Ishikawa (cell line): ENCODE measurements at regions not wholly inside any gene's neighbourhood (a gene's known extent, or its start where the extent isn't known, plus 50 kb on each side); places are given as distances from the start of the nearest gene placed in this dataset.

Experiments used
- CEBPB ChIP-seq: IDR thresholded peaks from 2 replicates; pipeline ENCODE4 v1.6.1; 2012
- CREB1 ChIP-seq: IDR thresholded peaks from 2 replicates; pipeline ENCODE4 v1.6.1; 2012; ENCODE audit warnings: low read depth
- EGR1 ChIP-seq: IDR thresholded peaks from 2 replicates; pipeline ENCODE4 v1.6.1; 2012
- EP300 ChIP-seq: IDR thresholded peaks from 2 replicates; pipeline ENCODE4 v1.6.1; 2012; ENCODE audit warnings: borderline replicate concordance
- FOXM1 ChIP-seq: IDR thresholded peaks from 2 replicates; pipeline ENCODE4 v1.6.1; 2012; ENCODE audit warnings: low read depth, borderline replicate concordance
- MAX ChIP-seq: IDR thresholded peaks from 2 replicates; pipeline ENCODE4 v1.6.1; 2012
- NFIC ChIP-seq: IDR thresholded peaks from 2 replicates; pipeline ENCODE4 v1.6.1; 2012
- RAD21 ChIP-seq: IDR thresholded peaks from 2 replicates; pipeline ENCODE4 v1.6.1; 2012; ENCODE audit warnings: low read depth
- REST ChIP-seq: IDR thresholded peaks from 2 replicates; pipeline ENCODE4 v1.6.1; 2012; ENCODE audit warnings: low read depth, mild to moderate bottlenecking
- TAF1 ChIP-seq: IDR thresholded peaks from 2 replicates; pipeline ENCODE4 v1.6.1; 2012; ENCODE audit warnings: low read depth, mild to moderate bottlenecking
- TCF12 ChIP-seq: IDR thresholded peaks from 2 replicates; pipeline ENCODE4 v1.6.1; 2012; ENCODE audit warnings: low read depth
- TEAD4 ChIP-seq: IDR thresholded peaks from 2 replicates; pipeline ENCODE4 v1.6.1; 2012
- USF1 ChIP-seq: IDR thresholded peaks from 2 replicates; pipeline ENCODE4 v1.6.1; 2012
- YY1 ChIP-seq: IDR thresholded peaks from 2 replicates; pipeline ENCODE4 v1.6.1; 2012; ENCODE audit warnings: low read depth
- ZBTB7A ChIP-seq: IDR thresholded peaks from 2 replicates; pipeline ENCODE4 v1.6.1; 2012; ENCODE audit warnings: low read depth

GRCh38 chr2:209358992-209359391, 64.9 kb upstream of the MAP2 start:
- TF ChIP-seq TAF1, result no peak
- no peak for TF ChIP-seq ZBTB7A
- TF ChIP-seq FOXM1, result no peak
- no peak for TF ChIP-seq NFIC
- TF ChIP-seq CEBPB, result no peak
- TF ChIP-seq CREB1, result no peak
- no peak for TF ChIP-seq REST

GRCh38 chr2:209367075-209367747, 56.6 kb upstream of the MAP2 start:
- no peak for TF ChIP-seq CEBPB
- 0 out of 2 replicates have a peak, but pooled peaks have one; percentile 1 for TF ChIP-seq FOXM1

- no peak for TF ChIP-seq EP300
- TF ChIP-seq EGR1, result no peak
- no peak for TF ChIP-seq CEBPB
- no peak for TF ChIP-seq CREB1
- TF ChIP-seq NFIC, result no peak
- TF ChIP-seq USF1, result no peak
- TF ChIP-seq ZBTB7A, result no peak
- TF ChIP-seq TEAD4, result peak; percentile 64
These were observed 55.4 kb upstream of the MAP2 start for GRCh38 chr2:209368406-209368805.

GRCh38 chr2:209368914-209369313, 54.9 kb upstream of the MAP2 start:
- TF ChIP-seq YY1 (0 out of 2 replicates have a peak, but pooled peaks have one; percentile 41), CEBPB (0 out of 2 replicates have a peak, but pooled peaks have one; percentile 20), MAX (peak; percentile 60), ZBTB7A (no peak), TCF12 (peak; percentile 81), RAD21 (no peak; the same call in 1 of the 2 replicates), TAF1 (no peak), REST (no peak), EGR1 (no peak), NFIC (peak; percentile 89), CREB1 (peak; percentile 31; the same call in 1 of the 2 replicates), FOXM1 (no peak; the same call in 1 of the 2 replicates), EP300 (peak; percentile 89), TEAD4 (peak; percentile 92), USF1 (peak; percentile 67)

- no peak for TF ChIP-seq NFIC
- TF ChIP-seq ZBTB7A, result no peak
- no peak for TF ChIP-seq RAD21
- TF ChIP-seq EP300, result no peak
- no peak for TF ChIP-seq EGR1
- no peak for TF ChIP-seq FOXM1
- TF ChIP-seq CREB1, result no peak
- TF ChIP-seq MAX, result no peak
- no peak for TF ChIP-seq TAF1
- no peak for TF ChIP-seq TEAD4
These were observed 54.2 kb upstream of the MAP2 start for GRCh38 chr2:209369656-209370055.

GRCh38 chr2:209371407-209371806, 52.4 kb upstream of the MAP2 start:
- TF ChIP-seq CEBPB, result no peak
- no peak for TF ChIP-seq TAF1
- no peak for TF ChIP-seq EGR1
